Stimulated activated naive B cell treated with anti-CD40 and anti-IgM and Interleukin-4, amounts not matched to agents 10 μg/mL and 1 μg/mL and 100 μg/mL, for 72 hours (primary cell): ENCODE measurements at regions not wholly inside any gene's neighbourhood (a gene's known extent, or its start where the extent isn't known, plus 50 kb on each side); places are given as distances from the start of the nearest gene placed in this dataset.
A peak's percentile ranks its signal among the peaks of the same experiment; 100 is the strongest.
"Not testable (repeated sequence)": the region's sequence is repeated elsewhere in the genome, so short reads cannot be mapped to it uniquely, and the experiment has no call there.

Source experiments
- ATAC-seq, 2 donors: fragments of 150-1000 bp; cut with Tn5 transposase; replicated peaks; 2 replicates each; pipeline ENCODE4 v1.10.0; 2021; ENCODE audit warnings: moderate library complexity in 1 of 2
- DNase-seq: peaks from one replicate; pipeline ENCODE4 v3.0.0; 2021
- H3K27ac Mint-ChIP-seq: one replicate; pipeline ENCODE4 v1.8.0; 2022; ENCODE audit warnings: mild to moderate bottlenecking, mixed read lengths
- H3K27me3 Mint-ChIP-seq, 2 donors: one replicate each; pipeline ENCODE4 v1.8.0; 2022; ENCODE audit warnings: mixed read lengths in 2 of 2
- H3K36me3 Mint-ChIP-seq, 2 donors: one replicate each; pipeline ENCODE4 v1.8.0; 2022; ENCODE audit warnings: mixed read lengths in 2 of 2, mild to moderate bottlenecking in 1 of 2
- H3K4me1 Mint-ChIP-seq, 2 donors: one replicate each; pipeline ENCODE4 v1.8.0; 2022; ENCODE audit warnings: mixed read lengths in 2 of 2, mild to moderate bottlenecking in 1 of 2
- H3K4me3 Mint-ChIP-seq, 2 donors: one replicate each; pipeline ENCODE4 v1.8.0; 2022; ENCODE audit warnings: mild to moderate bottlenecking in 2 of 2, mixed read lengths in 2 of 2, moderate library complexity in 1 of 2
- H3K9me3 Mint-ChIP-seq, 2 donors: one replicate each; pipeline ENCODE4 v1.8.0; 2022; ENCODE audit warnings: mixed read lengths in 2 of 2, mild to moderate bottlenecking in 1 of 2

GRCh38 chr12:93087840-93088610, 158.9 kb upstream of the EEA1 start:
- Mint-ChIP-seq H3K4me1 (peaks cover 0 to 6% of the 10 kb centered on the region in 2 donors), H3K9me3 (peaks cover 0 to 5% of the 10 kb centered on the region in 2 donors), H3K36me3 (peaks cover 1 to 3% of the 10 kb centered on the region in 2 donors), H3K27ac (no peak overlapping the region), H3K4me3 (no peak overlapping the region), H3K27me3 (no peaks in the 10 kb centered on the region)
- ATAC-seq (no peak), DNase-seq (no peak)

GRCh38 chr12:93089805-93090569, 160.9 kb upstream of the EEA1 start:
- Mint-ChIP-seq H3K4me3 (no peak overlapping the region), H3K27ac (no peak overlapping the region), H3K36me3 (peaks cover 1 to 3% of the 10 kb centered on the region in 2 donors), H3K4me1 (peaks cover 4 to 7% of the 10 kb centered on the region in 2 donors), H3K27me3 (no peaks in the 10 kb centered on the region), H3K9me3 (peaks cover 0 to 5% of the 10 kb centered on the region in 2 donors)
- ATAC-seq (peak; percentile 47 to 57), DNase-seq (no peak)

GRCh38 chr12:93090731-93091172, 161.7 kb upstream of the EEA1 start:
- DNase-seq (no peak), ATAC-seq (no peak)
- Mint-ChIP-seq H3K4me1 (peaks cover 9 to 10% of the 10 kb centered on the region in 2 donors), H3K36me3 (peaks cover 0 to 1% of the 10 kb centered on the region in 2 donors), H3K4me3 (no peak overlapping the region), H3K27ac (peak overlapping the region; percentile 9), H3K27me3 (no peaks in the 10 kb centered on the region), H3K9me3 (peaks cover 0 to 5% of the 10 kb centered on the region in 2 donors)

GRCh38 chr12:93091886-93092648, 163.0 kb upstream of the EEA1 start:
- Mint-ChIP-seq H3K27ac (no peak overlapping the region), H3K36me3 (no peaks in the 10 kb centered on the region), H3K27me3 (no peaks in the 10 kb centered on the region), H3K4me1 (peaks cover 9 to 10% of the 10 kb centered on the region in 2 donors), H3K4me3 (no peak overlapping the region), H3K9me3 (no peaks in the 10 kb centered on the region)
- DNase-seq (no peak), ATAC-seq (no peak)

GRCh38 chr12:93092649-93092945, 163.5 kb upstream of the EEA1 start:
- Mint-ChIP-seq H3K27me3 (no peaks in the 10 kb centered on the region), H3K27ac (no peak overlapping the region), H3K36me3 (no peaks in the 10 kb centered on the region), H3K4me1 (peaks cover 12 to 14% of the 10 kb centered on the region in 2 donors), H3K9me3 (no peaks in the 10 kb centered on the region), H3K4me3 (no peak overlapping the region)
- ATAC-seq (no peak), DNase-seq (no peak)

GRCh38 chr12:93093243-93093642, 164.1 kb upstream of the EEA1 start:
- Mint-ChIP-seq H3K4me1 (peaks cover 14 to 18% of the 10 kb centered on the region in 2 donors), H3K27me3 (no peaks in the 10 kb centered on the region), H3K36me3 (no peaks in the 10 kb centered on the region), H3K9me3 (no peaks in the 10 kb centered on the region), H3K4me3 (no peak overlapping the region), H3K27ac (no peak overlapping the region)
- no peak for DNase-seq
- ATAC-seq, result no peak

GRCh38 chr12:93094222-93094621, 165.1 kb upstream of the EEA1 start:
- DNase-seq, H3K27me3 Mint-ChIP-seq, ATAC-seq, H3K27ac Mint-ChIP-seq, H3K4me3 Mint-ChIP-seq, H3K9me3 Mint-ChIP-seq, H3K36me3 Mint-ChIP-seq: not testable (repeated sequence)
- H3K4me1 Mint-ChIP-seq, result peaks cover 22 to 28% of the 10 kb centered on the region in 2 donors

- no peaks in the 10 kb centered on the region for H3K36me3 Mint-ChIP-seq
- H3K27me3 Mint-ChIP-seq, result no peaks in the 10 kb centered on the region
- DNase-seq (peak; percentile 37), ATAC-seq (peak; percentile 78 to 79)
- H3K27ac Mint-ChIP-seq, result peak overlapping the region; percentile 37
- peaks cover 27 to 35% of the 10 kb centered on the region in 2 donors for H3K4me1 Mint-ChIP-seq
- H3K9me3 Mint-ChIP-seq, result no peaks in the 10 kb centered on the region
- peak overlapping the region in 1 of 2 donors; percentile 63 for H3K4me3 Mint-ChIP-seq
These were observed 166.1 kb upstream of the EEA1 start for GRCh38 chr12:93094988-93095737.

- Mint-ChIP-seq H3K27me3 (no peaks in the 10 kb centered on the region), H3K27ac (no peak overlapping the region), H3K4me3 (no peak overlapping the region), H3K36me3 (no peaks in the 10 kb centered on the region), H3K9me3 (no peaks in the 10 kb centered on the region), H3K4me1 (peaks cover 27 to 35% of the 10 kb centered on the region in 2 donors)
- ATAC-seq (no peak), DNase-seq (no peak)
These were observed 168.3 kb upstream of the EEA1 start for GRCh38 chr12:93097417-93097816.

- peak; percentile 63 for DNase-seq
These were observed 169.0 kb upstream of the EEA1 start for GRCh38 chr12:93098077-93098476.

GRCh38 chr12:93099792-93100191, 170.7 kb upstream of the EEA1 start:
- H3K27me3 Mint-ChIP-seq, result no peaks in the 10 kb centered on the region
- DNase-seq (no peak), ATAC-seq (no peak)
- peaks cover 24 to 33% of the 10 kb centered on the region in 2 donors for H3K4me1 Mint-ChIP-seq
- H3K27ac Mint-ChIP-seq, result no peak overlapping the region
- H3K4me3 Mint-ChIP-seq, result no peak overlapping the region
- H3K9me3 Mint-ChIP-seq, result no peaks in the 10 kb centered on the region
- H3K36me3 Mint-ChIP-seq, result no peaks in the 10 kb centered on the region

More at GRCh38 chr12:93098077-93098476, 169.0 kb upstream of the EEA1 start:
- Mint-ChIP-seq H3K27me3 (no peaks in the 10 kb centered on the region), H3K9me3 (no peaks in the 10 kb centered on the region), H3K4me1 (peaks cover 24 to 35% of the 10 kb centered on the region in 2 donors), H3K4me3 (peak overlapping the region in 1 of 2 donors; percentile 2), H3K27ac (peak overlapping the region; percentile 84), H3K36me3 (no peaks in the 10 kb centered on the region)
- ATAC-seq, result peak; percentile 95 to 96

- H3K36me3 Mint-ChIP-seq, result no peaks in the 10 kb centered on the region
- no peaks in the 10 kb centered on the region for H3K27me3 Mint-ChIP-seq
- no peak for ATAC-seq
- peaks cover 17 to 24% of the 10 kb centered on the region in 2 donors for H3K4me1 Mint-ChIP-seq
- DNase-seq, result no peak
- no peak overlapping the region for H3K27ac Mint-ChIP-seq
- no peaks in the 10 kb centered on the region for H3K9me3 Mint-ChIP-seq
- no peak overlapping the region for H3K4me3 Mint-ChIP-seq
These were observed 171.5 kb upstream of the EEA1 start for GRCh38 chr12:93100610-93101009.

- Mint-ChIP-seq H3K9me3 (no peaks in the 10 kb centered on the region), H3K27ac (no peak overlapping the region), H3K4me3 (no peak overlapping the region), H3K4me1 (peaks cover 17 to 24% of the 10 kb centered on the region in 2 donors), H3K36me3 (no peaks in the 10 kb centered on the region), H3K27me3 (no peaks in the 10 kb centered on the region)
- DNase-seq (no peak), ATAC-seq (no peak)
These were observed 172.3 kb upstream of the EEA1 start for GRCh38 chr12:93101367-93101766.

GRCh38 chr12:93102312-93102711, 173.2 kb upstream of the EEA1 start:
- DNase-seq (no peak), ATAC-seq (no peak)
- Mint-ChIP-seq H3K4me1 (peaks cover 20 to 29% of the 10 kb centered on the region in 2 donors), H3K36me3 (no peaks in the 10 kb centered on the region), H3K27me3 (no peaks in the 10 kb centered on the region), H3K9me3 (no peaks in the 10 kb centered on the region), H3K4me3 (no peak overlapping the region), H3K27ac (no peak overlapping the region)
